ENCODE measurements at regions not wholly inside any gene's neighbourhood (a gene's known extent, or its start where the extent isn't known, plus 50 kb on each side); places are given as distances from the start of the nearest gene placed in this dataset.
A peak's percentile ranks its signal among the peaks of the same experiment; 100 is the strongest.
"Not testable (repeated sequence)": the region's sequence is repeated elsewhere in the genome, so short reads cannot be mapped to it uniquely, and the experiment has no call there.

DNA sequence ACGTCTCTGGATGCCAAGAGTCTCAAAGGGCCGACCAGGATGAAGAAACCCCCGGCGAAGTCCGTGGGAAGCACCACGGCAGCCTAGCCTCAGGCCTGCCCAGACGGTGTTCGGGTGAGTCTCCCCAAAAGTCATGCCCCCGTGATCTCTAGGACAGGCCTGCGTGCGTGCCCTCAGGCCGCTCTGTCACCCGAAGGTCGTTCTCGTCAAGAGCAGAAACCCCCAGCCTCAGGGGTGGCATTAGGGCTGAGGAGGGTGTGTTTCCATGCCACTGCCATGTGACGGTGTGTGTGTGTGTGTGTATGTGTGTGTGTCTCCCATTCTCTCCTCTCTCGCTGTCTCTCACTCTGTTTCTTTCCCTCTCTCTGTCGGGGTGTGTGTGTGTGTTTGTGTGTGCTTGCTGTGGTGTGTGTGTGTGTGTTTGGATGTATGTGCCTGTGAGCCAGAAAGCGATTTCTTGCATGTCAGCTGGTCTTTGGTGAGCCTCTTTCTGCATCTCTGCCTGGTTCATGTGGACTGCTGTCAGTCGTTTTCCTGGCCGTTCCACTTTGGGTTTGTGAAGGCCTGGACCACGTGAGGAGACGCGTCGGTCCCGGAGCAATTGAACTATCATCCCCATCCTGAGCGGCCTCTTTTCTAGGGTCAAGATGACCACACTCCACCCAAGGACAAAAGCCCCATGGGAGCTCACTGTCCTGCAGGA is 772.5 kb upstream of the ALG10B start:
- H3K4me1 Mint-ChIP-seq (ENCODE audit: unreplicated experiment), result no peaks in the 10 kb centered on the region
- TF ChIP-seq, protein P1, sequence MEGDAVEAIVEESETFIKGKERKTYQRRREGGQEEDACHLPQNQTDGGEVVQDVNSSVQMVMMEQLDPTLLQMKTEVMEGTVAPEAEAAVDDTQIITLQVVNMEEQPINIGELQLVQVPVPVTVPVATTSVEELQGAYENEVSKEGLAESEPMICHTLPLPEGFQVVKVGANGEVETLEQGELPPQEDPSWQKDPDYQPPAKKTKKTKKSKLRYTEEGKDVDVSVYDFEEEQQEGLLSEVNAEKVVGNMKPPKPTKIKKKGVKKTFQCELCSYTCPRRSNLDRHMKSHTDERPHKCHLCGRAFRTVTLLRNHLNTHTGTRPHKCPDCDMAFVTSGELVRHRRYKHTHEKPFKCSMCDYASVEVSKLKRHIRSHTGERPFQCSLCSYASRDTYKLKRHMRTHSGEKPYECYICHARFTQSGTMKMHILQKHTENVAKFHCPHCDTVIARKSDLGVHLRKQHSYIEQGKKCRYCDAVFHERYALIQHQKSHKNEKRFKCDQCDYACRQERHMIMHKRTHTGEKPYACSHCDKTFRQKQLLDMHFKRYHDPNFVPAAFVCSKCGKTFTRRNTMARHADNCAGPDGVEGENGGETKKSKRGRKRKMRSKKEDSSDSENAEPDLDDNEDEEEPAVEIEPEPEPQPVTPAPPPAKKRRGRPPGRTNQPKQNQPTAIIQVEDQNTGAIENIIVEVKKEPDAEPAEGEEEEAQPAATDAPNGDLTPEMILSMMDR (IDR thresholded peaks at IDR 0.05), result no peak

DNA sequence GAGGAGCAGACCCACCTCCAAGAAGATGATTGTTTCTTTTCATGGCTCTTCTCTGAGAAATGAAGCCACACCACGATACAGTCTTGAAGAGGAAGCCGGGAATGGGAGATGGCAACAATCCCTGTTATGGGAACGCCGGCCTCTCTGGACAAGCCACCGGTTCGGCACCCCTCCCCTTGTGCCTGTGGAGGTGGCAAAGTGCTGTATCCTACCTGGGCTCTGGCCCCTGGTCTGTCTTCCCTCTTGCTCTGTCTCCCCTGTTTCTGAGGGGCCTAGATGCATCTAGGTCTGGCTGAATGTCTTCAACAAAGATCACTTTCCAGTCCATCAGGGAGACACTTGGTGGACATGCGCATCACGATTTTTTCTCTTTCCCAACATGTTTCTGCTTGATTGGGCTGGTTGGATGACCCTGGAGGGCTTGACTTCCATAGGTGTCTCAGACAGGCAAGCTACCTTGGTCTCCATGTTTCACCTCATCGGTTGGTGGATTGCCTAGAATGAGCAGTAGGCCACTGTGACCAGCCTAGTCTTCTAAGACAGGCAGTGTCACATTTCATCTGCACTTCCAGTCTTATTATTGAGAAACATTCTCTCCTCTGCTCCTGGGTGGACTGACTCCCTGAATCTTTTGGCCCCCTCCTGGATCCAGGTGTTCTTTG is 771.8 kb upstream of the ALG10B start:
- not testable (repeated sequence) for H3K36me3 Mint-ChIP-seq (ENCODE audit: unreplicated experiment); H3K27ac Mint-ChIP-seq (ENCODE audit: unreplicated experiment); H3K4me1 Mint-ChIP-seq (ENCODE audit: unreplicated experiment); H3K4me3 Mint-ChIP-seq (ENCODE audit: unreplicated experiment); H3K27me3 Mint-ChIP-seq (ENCODE audit: unreplicated experiment)
- H3K9me3 Mint-ChIP-seq (ENCODE audit: unreplicated experiment), result peaks cover 36% of the 10 kb centered on the region
- DNase-seq (ENCODE audit: extremely low spot score, unreplicated experiment), result peak; percentile 73

More for the DNA sequence above, 772.5 kb upstream of the ALG10B start:
- Mint-ChIP-seq H3K36me3 (ENCODE audit: unreplicated experiment) (no peaks in the 10 kb centered on the region), H3K27me3 (ENCODE audit: unreplicated experiment) (no peaks in the 10 kb centered on the region), H3K9me3 (ENCODE audit: unreplicated experiment) (peaks cover 34% of the 10 kb centered on the region), H3K27ac (ENCODE audit: unreplicated experiment) (no peak overlapping the region), H3K4me3 (ENCODE audit: unreplicated experiment) (no peak overlapping the region)
- DNase-seq (ENCODE audit: extremely low spot score, unreplicated experiment), result peak; percentile 81

DNA sequence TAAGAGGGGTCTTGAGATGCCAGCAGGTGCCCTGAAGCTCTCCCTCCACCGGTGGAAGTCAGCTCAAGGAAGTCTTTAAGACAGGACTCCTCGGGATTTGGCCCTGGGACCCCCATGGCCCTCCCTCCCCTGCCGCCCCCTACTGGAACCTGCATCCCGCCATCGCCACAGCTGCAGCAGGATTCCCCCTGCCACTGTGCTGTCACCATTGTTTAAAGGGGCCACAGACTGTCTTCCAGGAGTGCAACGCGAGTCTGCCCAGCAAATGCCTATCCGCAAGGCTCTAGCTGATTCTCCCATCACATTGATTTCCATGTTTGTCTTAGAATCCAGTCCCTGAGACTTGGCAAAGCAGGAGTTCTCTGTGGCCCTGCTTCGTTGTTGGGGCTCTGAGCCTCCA is 770.8 kb upstream of the ALG10B start:
- H3K4me3 Mint-ChIP-seq (ENCODE audit: unreplicated experiment), result no peak overlapping the region
- no peaks in the 10 kb centered on the region for H3K36me3 Mint-ChIP-seq (ENCODE audit: unreplicated experiment)
- DNase-seq (ENCODE audit: extremely low spot score, unreplicated experiment), result peak; percentile 51
- H3K4me1 Mint-ChIP-seq (ENCODE audit: unreplicated experiment), result no peaks in the 10 kb centered on the region
- no peaks in the 10 kb centered on the region for H3K27me3 Mint-ChIP-seq (ENCODE audit: unreplicated experiment)
- TF ChIP-seq, protein P1 (IDR thresholded peaks at IDR 0.05), result no peak
- H3K27ac Mint-ChIP-seq (ENCODE audit: unreplicated experiment), result no peak overlapping the region
- peaks cover 36% of the 10 kb centered on the region for H3K9me3 Mint-ChIP-seq (ENCODE audit: unreplicated experiment)

DNA sequence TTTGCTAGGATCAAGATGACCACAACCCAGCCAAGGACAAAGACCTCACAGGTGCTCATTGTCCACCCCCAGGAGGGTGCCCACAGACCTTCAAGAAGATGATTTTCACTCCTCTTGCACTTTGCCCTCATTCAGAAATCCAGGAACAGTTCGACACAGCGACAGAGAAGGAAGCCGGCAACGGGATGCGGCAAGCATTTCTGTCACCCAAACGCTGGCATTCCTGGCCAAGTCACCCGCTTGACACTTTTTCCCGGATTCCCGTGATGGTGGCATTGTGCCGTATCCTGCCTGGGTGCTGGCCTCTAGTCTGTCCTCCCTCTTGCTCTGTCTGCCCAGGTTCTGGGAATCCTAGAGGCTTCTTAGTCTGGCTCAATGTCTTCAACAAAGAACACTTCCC is 770.4 kb upstream of the ALG10B start:
- Mint-ChIP-seq H3K4me1 (ENCODE audit: unreplicated experiment) (no peaks in the 10 kb centered on the region), H3K36me3 (ENCODE audit: unreplicated experiment) (no peaks in the 10 kb centered on the region), H3K27ac (ENCODE audit: unreplicated experiment) (no peak overlapping the region), H3K27me3 (ENCODE audit: unreplicated experiment) (no peaks in the 10 kb centered on the region), H3K9me3 (ENCODE audit: unreplicated experiment) (peaks cover 36% of the 10 kb centered on the region), H3K4me3 (ENCODE audit: unreplicated experiment) (no peak overlapping the region)
- TF ChIP-seq, protein P1 (IDR thresholded peaks at IDR 0.05), result no peak
- DNase-seq (ENCODE audit: extremely low spot score, unreplicated experiment), result peak; percentile 75

DNA sequence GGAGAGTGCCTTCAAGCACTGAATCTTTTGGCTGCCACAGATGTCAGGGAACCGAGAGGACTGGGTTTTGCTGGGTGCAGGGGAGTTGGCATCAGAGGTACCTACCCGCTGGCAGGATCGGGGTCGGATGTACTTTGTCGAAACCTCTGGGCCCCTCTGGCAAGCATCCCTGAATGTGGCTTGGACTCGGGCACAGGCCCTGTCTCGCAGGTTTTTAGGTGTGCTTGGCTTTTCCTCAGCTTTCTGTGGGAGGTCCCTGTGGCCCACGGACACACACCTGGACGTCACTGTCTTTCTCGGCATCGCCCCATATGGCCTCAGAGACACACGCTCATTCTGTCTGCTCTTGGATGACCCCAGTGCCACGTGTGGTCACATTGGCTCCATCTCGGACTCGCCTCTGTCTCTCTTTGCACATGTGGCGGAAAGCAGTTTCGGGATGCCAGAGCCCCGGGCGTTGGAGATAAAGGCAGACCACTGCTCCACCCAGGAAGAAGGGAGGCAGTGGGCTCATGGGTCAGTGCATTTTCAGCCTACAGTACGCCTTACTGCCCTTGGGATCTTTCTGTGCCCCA is 769.6 kb upstream of the ALG10B start:
- Mint-ChIP-seq H3K4me1 (ENCODE audit: unreplicated experiment) (no peaks in the 10 kb centered on the region), H3K27me3 (ENCODE audit: unreplicated experiment) (no peaks in the 10 kb centered on the region), H3K27ac (ENCODE audit: unreplicated experiment) (no peak overlapping the region), H3K4me3 (ENCODE audit: unreplicated experiment) (no peak overlapping the region), H3K36me3 (ENCODE audit: unreplicated experiment) (no peaks in the 10 kb centered on the region), H3K9me3 (ENCODE audit: unreplicated experiment) (peaks cover 39% of the 10 kb centered on the region)
- DNase-seq (ENCODE audit: extremely low spot score, unreplicated experiment), result peak; percentile 75
- TF ChIP-seq, protein P1 (IDR thresholded peaks at IDR 0.05), result no peak

Data from osteocyte (in vitro differentiated cells).